CD4-positive, alpha-beta memory T cell (primary cell): ENCODE measurements at regions not wholly inside any gene's neighbourhood (a gene's known extent, or its start where the extent isn't known, plus 50 kb on each side); places are given as distances from the start of the nearest gene placed in this dataset.

ENCODE experiments used
- CTCF ChIA-PET: fragments of 350-600 bp; sonication (Branson Sonifier 250); formaldehyde crosslinking; loops from one replicate; lab custom pipeline; 2021; ENCODE audit warnings: inconsistent platforms; ENCODE audit not compliant: partially characterized antibody; lab: Charles Lee
- POLR2A ChIA-PET: fragments of 350-600 bp; sonication (Branson Sonifier 250); formaldehyde crosslinking; loops from one replicate; lab custom pipeline; 2021; ENCODE audit not compliant: partially characterized antibody; lab: Charles Lee
- DNase-seq, 5 donors: peaks; one replicate each; pipeline versions ENCODE4 v3.0.0 to v3.0.0-alpha.2; 2020 to 2022; ENCODE audit warnings: mixed read lengths in 1 of 5
- H3K27ac ChIP-seq: one replicate; pipeline ENCODE4 v1.7.0; 2013; ENCODE audit warnings: low read depth, low read length
- H3K27me3 ChIP-seq: 2 replicates; pipeline ENCODE4 v1.7.0; 2013; ENCODE audit warnings: mild to moderate bottlenecking, low read length, moderate library complexity; ENCODE audit not compliant: insufficient read depth
- H3K36me3 ChIP-seq: 2 replicates; pipeline ENCODE4 v1.7.0; 2013; ENCODE audit warnings: mild to moderate bottlenecking, low read length, moderate library complexity; ENCODE audit not compliant: insufficient read depth
- H3K4me1 ChIP-seq: 2 replicates; pipeline ENCODE4 v1.7.0; 2013; ENCODE audit warnings: mild to moderate bottlenecking, low read length, moderate library complexity; ENCODE audit not compliant: insufficient read depth
- H3K4me3 ChIP-seq, 2 donors: one replicate each; pipeline ENCODE4 v1.7.0; 2013; ENCODE audit warnings: low read length in 2 of 2, mild to moderate bottlenecking in 1 of 2
- H3K9me3 ChIP-seq, 2 donors: one replicate each; pipeline ENCODE4 v1.7.0; 2013; ENCODE audit warnings: low read length in 2 of 2, control low read depth in 1 of 2; ENCODE audit not compliant: control insufficient read depth in 1 of 2
- H3K27ac Mint-ChIP-seq, 7 donors: one replicate each; pipeline ENCODE4 v1.8.0; 2020 to 2021; ENCODE audit warnings: mixed read lengths in 7 of 7, mild to moderate bottlenecking in 6 of 7, inconsistent platforms in 3 of 7, moderate library complexity in 3 of 7
- H3K27me3 Mint-ChIP-seq, 2 donors: one replicate each; pipeline ENCODE4 v1.8.0; 2020 to 2021; ENCODE audit warnings: mixed read lengths in 2 of 2
- H3K36me3 Mint-ChIP-seq, 2 donors: one replicate each; pipeline ENCODE4 v1.8.0; 2020 to 2021; ENCODE audit warnings: mixed read lengths in 2 of 2, inconsistent platforms in 1 of 2, mild to moderate bottlenecking in 1 of 2
- H3K4me1 Mint-ChIP-seq, 4 donors: one replicate each; pipeline ENCODE4 v1.8.0; 2020 to 2021; ENCODE audit warnings: mixed read lengths in 4 of 4, mild to moderate bottlenecking in 1 of 4
- H3K4me3 Mint-ChIP-seq, 8 donors: one replicate each; pipeline ENCODE4 v1.8.0; 2020 to 2021; ENCODE audit warnings: mixed read lengths in 8 of 8, mild to moderate bottlenecking in 7 of 8, moderate library complexity in 6 of 8, inconsistent platforms in 3 of 8
- H3K9me3 Mint-ChIP-seq, 8 donors: one replicate each; pipeline ENCODE4 v1.8.0; 2020 to 2021; ENCODE audit warnings: mixed read lengths in 8 of 8, mild to moderate bottlenecking in 5 of 8, inconsistent platforms in 3 of 8, moderate library complexity in 1 of 8
- intact Hi-C: fragments of 100-400 bp; cut with micrococcal nuclease; formaldehyde crosslinking; loops from one replicate; pipeline ENCODE4 v1.15.1; 2023

GRCh38 chr13:62839338-62839737 lies 1423.7 kb upstream of the PCDH20 start:
- no peaks in the 10 kb centered on the region for H3K36me3 ChIP-seq
- DNase-seq, result no peak
- Mint-ChIP-seq H3K36me3 (no peaks in the 10 kb centered on the region), H3K27me3 (no peaks in the 10 kb centered on the region), H3K4me3 (no peak overlapping the region), H3K4me1 (no peaks in the 10 kb centered on the region), H3K27ac (no peak overlapping the region), H3K9me3 (peaks cover 0 to 8% (median 5%) of the 10 kb centered on the region in 8 donors)
- no peak overlapping the region for H3K4me3 ChIP-seq
- no peaks in the 10 kb centered on the region for H3K9me3 ChIP-seq
- H3K27me3 ChIP-seq, result no peaks in the 10 kb centered on the region
- no peaks in the 10 kb centered on the region for H3K4me1 ChIP-seq
- CTCF ChIA-PET, result no interaction called here
- H3K27ac ChIP-seq, result no peak overlapping the region
- POLR2A ChIA-PET, result no interaction called here
- intact Hi-C loops, result no loop called here

- DNase-seq, result no peak
- Histone ChIP-seq H3K4me1 (no peaks in the 10 kb centered on the region), H3K36me3 (no peaks in the 10 kb centered on the region), H3K27me3 (no peaks in the 10 kb centered on the region), H3K9me3 (no peaks in the 10 kb centered on the region), H3K4me3 (no peak overlapping the region), H3K27ac (no peak overlapping the region)
- H3K27ac Mint-ChIP-seq, result no peak overlapping the region
- peaks cover 0 to 8% (median 5%) of the 10 kb centered on the region in 8 donors for H3K9me3 Mint-ChIP-seq
- intact Hi-C loops, result no loop called here
- no peaks in the 10 kb centered on the region for H3K4me1 Mint-ChIP-seq
- ChIA-PET CTCF (no interaction called here), POLR2A (no interaction called here)
- H3K27me3 Mint-ChIP-seq, result no peaks in the 10 kb centered on the region
- H3K36me3 Mint-ChIP-seq, result no peaks in the 10 kb centered on the region
- no peak overlapping the region for H3K4me3 Mint-ChIP-seq
These were observed 1423.3 kb upstream of the PCDH20 start for GRCh38 chr13:62838929-62839328.

- ChIA-PET CTCF (no interaction called here), POLR2A (no interaction called here)
- H3K9me3 Mint-ChIP-seq, result peaks cover 0 to 8% (median 5%) of the 10 kb centered on the region in 8 donors
- intact Hi-C loops, result no loop called here
- no peaks in the 10 kb centered on the region for H3K27me3 Mint-ChIP-seq
- H3K36me3 Mint-ChIP-seq, result no peaks in the 10 kb centered on the region
- no peaks in the 10 kb centered on the region for H3K36me3 ChIP-seq
- H3K4me3 ChIP-seq, result no peak overlapping the region
- H3K27ac ChIP-seq, result no peak overlapping the region
- H3K4me3 Mint-ChIP-seq, result no peak overlapping the region
- H3K4me1 Mint-ChIP-seq, result no peaks in the 10 kb centered on the region
- no peak for DNase-seq
- H3K27me3 ChIP-seq, result no peaks in the 10 kb centered on the region
- H3K27ac Mint-ChIP-seq, result no peak overlapping the region
- H3K4me1 ChIP-seq, result no peaks in the 10 kb centered on the region
- no peaks in the 10 kb centered on the region for H3K9me3 ChIP-seq
These were observed 1422.2 kb upstream of the PCDH20 start for GRCh38 chr13:62837895-62838294.

DNA sequence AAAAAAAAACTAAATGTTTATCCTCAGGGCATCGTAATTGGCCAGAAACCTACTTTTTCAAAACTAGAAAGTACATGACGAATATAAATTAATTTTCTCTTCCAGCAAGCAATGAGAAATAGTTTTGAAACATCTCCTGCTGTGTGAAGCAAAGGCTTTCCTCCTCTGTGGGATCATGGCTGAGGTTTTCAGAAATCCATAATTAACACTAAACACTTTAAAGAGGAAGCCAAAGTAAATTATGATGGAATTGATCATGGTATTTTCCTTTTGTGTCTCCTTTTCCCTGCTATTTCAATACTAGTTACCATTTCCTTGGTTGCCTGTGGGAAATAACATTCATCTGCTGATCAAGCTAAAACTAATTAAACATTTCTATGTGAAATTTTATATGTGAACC lies 1413.8 kb upstream of the PCDH20 start:
- H3K27ac ChIP-seq, result no peak overlapping the region
- no peaks in the 10 kb centered on the region for H3K9me3 ChIP-seq
- no peaks in the 10 kb centered on the region for H3K4me1 ChIP-seq
- no peaks in the 10 kb centered on the region for H3K4me1 Mint-ChIP-seq
- H3K4me3 ChIP-seq, result no peak overlapping the region
- intact Hi-C loops, result no loop called here
- H3K4me3 Mint-ChIP-seq, result no peak overlapping the region
- POLR2A ChIA-PET, result no interaction called here
- H3K27ac Mint-ChIP-seq, result no peak overlapping the region
- no peaks in the 10 kb centered on the region for H3K36me3 ChIP-seq
- no peak for DNase-seq
- CTCF ChIA-PET, result no interaction called here
- no peaks in the 10 kb centered on the region for H3K36me3 Mint-ChIP-seq
- peaks cover 0 to 20% (median 9%) of the 10 kb centered on the region in 8 donors for H3K9me3 Mint-ChIP-seq
- H3K27me3 Mint-ChIP-seq, result no peaks in the 10 kb centered on the region
- no peaks in the 10 kb centered on the region for H3K27me3 ChIP-seq

DNA sequence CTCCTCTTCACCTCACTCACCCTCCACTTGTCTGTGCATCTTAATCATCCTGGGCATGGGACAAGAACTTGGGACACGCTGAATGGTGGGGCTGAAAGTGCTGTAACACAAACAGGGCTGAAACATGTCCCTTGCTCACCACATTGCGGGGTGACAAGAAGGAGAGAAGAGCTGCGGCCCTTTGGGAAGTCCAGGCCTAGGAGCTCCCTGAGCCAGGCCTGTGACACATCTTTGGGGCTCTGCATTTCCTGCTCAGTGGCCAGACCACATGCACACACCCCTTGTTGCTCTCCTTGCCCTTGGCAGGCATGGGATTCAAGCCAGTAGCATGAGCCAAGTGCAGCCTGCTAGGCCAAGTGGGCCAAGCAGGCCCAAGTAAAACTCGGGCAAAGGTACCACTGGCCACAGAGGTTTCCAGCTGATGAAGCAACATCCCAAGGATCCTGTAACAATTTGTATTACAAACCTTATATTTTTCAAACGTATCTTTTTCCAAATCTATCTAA lies 1384.3 kb upstream of the PCDH20 start:
- Mint-ChIP-seq H3K4me1 (no peaks in the 10 kb centered on the region), H3K9me3 (peaks cover 0 to 10% (median 6%) of the 10 kb centered on the region in 8 donors), H3K27ac (no peak overlapping the region), H3K27me3 (no peaks in the 10 kb centered on the region), H3K4me3 (no peak overlapping the region), H3K36me3 (no peaks in the 10 kb centered on the region)
- no peak overlapping the region for H3K4me3 ChIP-seq
- no peaks in the 10 kb centered on the region for H3K9me3 ChIP-seq
- no peak overlapping the region for H3K27ac ChIP-seq
- H3K27me3 ChIP-seq, result no peaks in the 10 kb centered on the region
- no peak for DNase-seq
- CTCF ChIA-PET, result no interaction called here
- H3K4me1 ChIP-seq, result no peaks in the 10 kb centered on the region
- no peaks in the 10 kb centered on the region for H3K36me3 ChIP-seq
- POLR2A ChIA-PET, result no interaction called here
- intact Hi-C loops, result no loop called here

DNA sequence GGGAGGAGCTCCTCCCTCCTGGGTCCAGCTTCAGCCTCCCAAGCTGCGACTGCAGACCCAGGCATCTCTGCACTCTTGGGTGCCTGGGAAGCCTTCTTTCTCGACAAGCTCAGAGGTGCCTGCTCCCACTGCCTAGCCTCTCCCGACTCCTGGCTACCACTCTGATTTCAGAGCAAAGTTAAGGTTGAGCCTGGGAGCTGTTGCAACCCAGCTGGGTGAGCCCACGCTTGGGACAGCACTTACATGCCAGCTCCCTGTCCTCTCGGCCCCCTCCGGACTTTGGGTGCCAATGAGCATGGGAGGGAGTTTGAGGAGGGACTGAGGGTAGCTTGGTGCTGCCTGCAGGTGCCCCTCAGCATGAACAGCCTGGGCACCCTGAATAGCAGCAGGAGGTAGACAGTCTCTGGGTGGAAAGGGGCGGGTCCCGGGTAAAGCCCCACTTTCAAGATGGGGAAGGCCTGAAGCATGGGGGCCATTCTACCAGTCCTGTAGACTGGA lies 1383.4 kb upstream of the PCDH20 start:
- intact Hi-C loops, result no loop called here
- Histone ChIP-seq H3K4me1 (no peaks in the 10 kb centered on the region), H3K36me3 (no peaks in the 10 kb centered on the region), H3K9me3 (no peaks in the 10 kb centered on the region), H3K27me3 (no peaks in the 10 kb centered on the region), H3K27ac (no peak overlapping the region), H3K4me3 (no peak overlapping the region)
- no peak overlapping the region for H3K27ac Mint-ChIP-seq
- H3K36me3 Mint-ChIP-seq, result no peaks in the 10 kb centered on the region
- no peaks in the 10 kb centered on the region for H3K4me1 Mint-ChIP-seq
- POLR2A ChIA-PET, result no interaction called here
- no peak overlapping the region for H3K4me3 Mint-ChIP-seq
- no peaks in the 10 kb centered on the region for H3K27me3 Mint-ChIP-seq
- peaks cover 0 to 11% (median 6%) of the 10 kb centered on the region in 8 donors for H3K9me3 Mint-ChIP-seq
- DNase-seq, result no peak
- CTCF ChIA-PET, result no interaction called here

GRCh38 chr13:62793850-62794249 lies 1378.2 kb upstream of the PCDH20 start:
- no peaks in the 10 kb centered on the region for H3K27me3 Mint-ChIP-seq
- no peak for DNase-seq
- no peak overlapping the region for H3K4me3 Mint-ChIP-seq
- no peaks in the 10 kb centered on the region for H3K27me3 ChIP-seq
- H3K27ac ChIP-seq, result no peak overlapping the region
- no peaks in the 10 kb centered on the region for H3K36me3 ChIP-seq
- no peak overlapping the region for H3K4me3 ChIP-seq
- ChIA-PET POLR2A (no interaction called here), CTCF (no interaction called here)
- intact Hi-C loops, result no loop called here
- no peaks in the 10 kb centered on the region for H3K9me3 ChIP-seq
- H3K27ac Mint-ChIP-seq, result no peak overlapping the region
- no peaks in the 10 kb centered on the region for H3K4me1 Mint-ChIP-seq
- H3K4me1 ChIP-seq, result no peaks in the 10 kb centered on the region
- H3K36me3 Mint-ChIP-seq, result no peaks in the 10 kb centered on the region
- peaks cover 0 to 20% (median 10%) of the 10 kb centered on the region in 8 donors for H3K9me3 Mint-ChIP-seq

DNA sequence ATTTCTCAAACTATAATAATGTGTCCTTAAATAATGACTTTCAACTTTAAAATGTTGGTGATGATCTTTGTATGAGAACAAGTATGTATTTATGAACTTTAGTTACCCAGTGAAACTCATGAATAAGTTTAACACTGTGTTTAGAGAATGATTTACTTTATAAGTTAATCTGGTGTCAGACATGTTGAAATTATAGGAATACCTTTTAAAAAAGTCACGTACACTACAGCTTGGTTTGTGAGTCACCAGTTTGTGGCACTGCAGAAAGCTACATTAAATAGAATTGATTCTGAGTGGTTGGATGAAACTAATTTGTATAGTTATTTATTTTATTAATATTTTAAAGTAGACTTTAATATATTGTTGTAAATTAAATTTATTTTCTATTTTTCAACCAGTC lies 1366.2 kb upstream of the PCDH20 start:
- no peak overlapping the region for H3K27ac Mint-ChIP-seq
- POLR2A ChIA-PET, result no interaction called here
- Histone ChIP-seq H3K9me3 (no peaks in the 10 kb centered on the region), H3K4me1 (no peaks in the 10 kb centered on the region), H3K27me3 (no peaks in the 10 kb centered on the region), H3K36me3 (no peaks in the 10 kb centered on the region), H3K4me3 (no peak overlapping the region), H3K27ac (no peak overlapping the region)
- no peaks in the 10 kb centered on the region for H3K4me1 Mint-ChIP-seq
- CTCF ChIA-PET, result no interaction called here
- DNase-seq, result no peak
- no peaks in the 10 kb centered on the region for H3K36me3 Mint-ChIP-seq
- no peaks in the 10 kb centered on the region for H3K27me3 Mint-ChIP-seq
- peaks cover 0 to 8% (median 3%) of the 10 kb centered on the region in 8 donors for H3K9me3 Mint-ChIP-seq
- no peak overlapping the region for H3K4me3 Mint-ChIP-seq
- intact Hi-C loops, result no loop called here
